Nephron progenitor cell (in vitro differentiated cells): ENCODE measurements at regions not wholly inside any gene's neighbourhood (a gene's known extent, or its start where the extent isn't known, plus 50 kb on each side); places are given as distances from the start of the nearest gene placed in this dataset.

Source experiments
- DNase-seq: peaks from one replicate; pipeline ENCODE4 v3.0.0; 2021
- H3K27ac Mint-ChIP-seq: 2 replicates; pipeline ENCODE4 v1.8.0; 2021; ENCODE audit warnings: mild to moderate bottlenecking, moderate library complexity, mixed read lengths
- H3K27me3 Mint-ChIP-seq: 2 replicates; pipeline ENCODE4 v1.8.0; 2021; ENCODE audit warnings: mild to moderate bottlenecking, low read depth, mixed read lengths; ENCODE audit not compliant: poor library complexity
- H3K36me3 Mint-ChIP-seq: 2 replicates; pipeline ENCODE4 v1.8.0; 2021; ENCODE audit warnings: low read depth, mixed read lengths
- H3K4me1 Mint-ChIP-seq: 2 replicates; pipeline ENCODE4 v1.8.0; 2021; ENCODE audit warnings: mixed read lengths
- H3K4me3 Mint-ChIP-seq: 2 replicates; pipeline ENCODE4 v1.8.0; 2021; ENCODE audit warnings: mild to moderate bottlenecking, moderate library complexity, mixed read lengths
- H3K9me3 Mint-ChIP-seq: 2 replicates; pipeline ENCODE4 v1.8.0; 2021; ENCODE audit warnings: mild to moderate bottlenecking, moderate library complexity, mixed read lengths
- CTCF ChIP-seq: fragments of 200-600 bp; sonication (generic); IDR thresholded peaks from 2 replicates; pipeline ENCODE4 v1.5.0; 2021; ENCODE audit warnings: antibody characterized with exemption

- no peak overlapping the region for H3K4me3 Mint-ChIP-seq
- H3K27me3 Mint-ChIP-seq, result peaks cover 3% of the 10 kb centered on the region
- peaks cover 44% of the 10 kb centered on the region for H3K36me3 Mint-ChIP-seq
- peaks cover 20% of the 10 kb centered on the region for H3K4me1 Mint-ChIP-seq
- H3K27ac Mint-ChIP-seq, result no peak overlapping the region
- no peak for TF ChIP-seq CTCF
- no peak for DNase-seq
- H3K9me3 Mint-ChIP-seq, result peaks cover 8% of the 10 kb centered on the region
Observed at GRCh38 chr2:236334122-236334876, 70.1 kb upstream of the ASB18 start.

DNA sequence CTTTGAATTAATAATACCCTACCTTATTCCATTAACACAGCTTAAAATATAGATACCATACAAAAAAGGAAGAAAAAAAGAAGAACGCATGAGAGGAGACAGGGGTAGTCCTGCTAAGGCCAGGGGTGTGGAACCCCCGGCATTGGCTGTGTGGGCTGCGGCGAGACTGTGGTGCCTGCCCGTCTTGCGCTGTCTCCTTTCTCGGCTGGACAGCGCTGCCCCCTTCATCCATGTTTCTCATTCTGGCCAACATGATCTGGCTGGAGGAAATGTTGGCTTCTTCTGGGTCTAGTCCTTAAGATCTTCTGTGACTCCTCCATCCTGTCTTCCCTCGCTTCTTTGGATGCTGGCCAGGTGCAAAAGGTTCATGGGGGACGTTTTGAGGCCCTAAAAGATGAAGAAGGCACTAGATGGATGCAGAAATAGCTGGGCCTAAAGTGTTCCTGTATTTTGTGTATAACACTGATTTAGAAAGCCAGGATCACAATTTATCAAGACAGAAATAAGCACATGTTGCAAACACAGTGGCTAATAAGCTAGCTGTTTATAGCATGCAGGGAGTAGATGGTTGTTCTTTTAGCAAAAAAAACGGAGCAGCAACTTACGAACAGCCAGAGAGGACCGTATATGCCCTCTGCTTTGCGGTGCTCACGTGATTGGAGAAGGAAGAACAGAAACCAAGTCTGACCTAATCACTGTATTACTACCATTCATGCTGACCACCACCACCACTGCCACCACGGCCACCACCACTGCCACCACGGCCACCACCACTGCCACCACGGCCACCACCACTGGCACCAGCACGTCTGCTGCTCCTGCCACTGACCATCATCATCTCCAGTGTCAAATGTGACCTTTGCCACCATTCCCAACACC, 71.7 kb upstream of the ASB18 start:
- Mint-ChIP-seq H3K9me3 (peaks cover 22% of the 10 kb centered on the region), H3K27me3 (peaks cover 3% of the 10 kb centered on the region), H3K27ac (no peak overlapping the region), H3K4me3 (no peak overlapping the region), H3K36me3 (peaks cover 57% of the 10 kb centered on the region), H3K4me1 (peaks cover 22% of the 10 kb centered on the region)
- no peak for TF ChIP-seq CTCF
- no peak for DNase-seq

GRCh38 chr2:236336575-236337464, 72.6 kb upstream of the ASB18 start:
- DNase-seq, result no peak
- peaks cover 27% of the 10 kb centered on the region for H3K4me1 Mint-ChIP-seq
- peaks cover 61% of the 10 kb centered on the region for H3K36me3 Mint-ChIP-seq
- H3K27ac Mint-ChIP-seq, result peak overlapping the region; percentile 30
- H3K4me3 Mint-ChIP-seq, result no peak overlapping the region
- no peak for TF ChIP-seq CTCF
- H3K27me3 Mint-ChIP-seq, result no peaks in the 10 kb centered on the region
- H3K9me3 Mint-ChIP-seq, result peaks cover 22% of the 10 kb centered on the region

DNA sequence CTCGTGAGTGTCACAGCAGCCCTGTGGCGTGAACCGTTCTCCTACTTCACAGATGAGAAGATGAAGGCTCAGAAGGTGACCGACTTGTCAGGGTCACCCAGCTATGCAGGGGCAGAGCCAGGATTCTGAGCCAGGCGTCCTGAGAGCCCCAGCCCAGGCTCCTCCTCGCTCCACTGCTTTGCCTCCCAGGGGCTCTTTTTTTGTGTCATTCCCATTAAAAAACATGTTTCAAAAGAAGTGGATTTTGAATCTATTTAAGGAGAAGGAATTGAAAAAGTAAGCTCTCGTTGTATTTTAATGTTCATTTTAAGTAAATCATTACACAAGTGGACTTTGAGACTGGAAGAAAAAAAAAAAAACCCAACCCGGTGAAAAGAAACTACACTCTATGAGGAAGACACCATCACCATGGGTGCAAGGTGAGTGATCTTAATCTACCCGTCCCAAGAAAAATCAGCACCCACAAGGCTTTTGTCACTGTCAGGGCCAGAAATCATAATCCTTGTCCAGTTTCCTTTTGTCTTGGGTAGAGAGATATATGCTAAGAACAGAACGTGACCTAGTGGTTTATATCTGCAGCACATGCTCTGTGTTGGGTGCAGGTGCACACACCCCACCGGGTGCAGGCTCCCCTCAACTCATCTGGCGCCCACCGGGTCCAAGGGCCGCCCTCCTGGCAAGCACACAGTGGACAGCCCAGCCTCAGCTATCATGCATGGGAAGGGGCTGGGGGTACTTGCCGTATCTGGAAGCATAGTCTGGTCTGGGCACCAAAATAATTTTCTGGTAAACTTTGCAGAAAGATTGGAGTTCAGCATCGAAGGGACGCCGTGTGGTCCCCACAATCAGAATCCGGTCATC, 73.5 kb upstream of the ASB18 start:
- Mint-ChIP-seq H3K9me3 (peaks cover 22% of the 10 kb centered on the region), H3K27ac (peak overlapping the region; percentile 48), H3K27me3 (no peaks in the 10 kb centered on the region), H3K36me3 (peaks cover 61% of the 10 kb centered on the region), H3K4me1 (peaks cover 27% of the 10 kb centered on the region), H3K4me3 (no peak overlapping the region)
- TF ChIP-seq CTCF, result no peak
- no peak for DNase-seq
